NCI-H2196 (cell line): ENCODE measurements at regions not wholly inside any gene's neighbourhood (a gene's known extent, or its start where the extent isn't known, plus 50 kb on each side); places are given as distances from the start of the nearest gene placed in this dataset.

Experiments used
- DNase-seq: peaks from one replicate; lab custom pipeline; 2025; ENCODE audit not compliant: unreplicated experiment; lab: John Stamatoyannopoulos, UW

GRCh38 chr6:22049002-22049401 lies 247.8 kb downstream of the PRL start:
- no peak for DNase-seq

DNA sequence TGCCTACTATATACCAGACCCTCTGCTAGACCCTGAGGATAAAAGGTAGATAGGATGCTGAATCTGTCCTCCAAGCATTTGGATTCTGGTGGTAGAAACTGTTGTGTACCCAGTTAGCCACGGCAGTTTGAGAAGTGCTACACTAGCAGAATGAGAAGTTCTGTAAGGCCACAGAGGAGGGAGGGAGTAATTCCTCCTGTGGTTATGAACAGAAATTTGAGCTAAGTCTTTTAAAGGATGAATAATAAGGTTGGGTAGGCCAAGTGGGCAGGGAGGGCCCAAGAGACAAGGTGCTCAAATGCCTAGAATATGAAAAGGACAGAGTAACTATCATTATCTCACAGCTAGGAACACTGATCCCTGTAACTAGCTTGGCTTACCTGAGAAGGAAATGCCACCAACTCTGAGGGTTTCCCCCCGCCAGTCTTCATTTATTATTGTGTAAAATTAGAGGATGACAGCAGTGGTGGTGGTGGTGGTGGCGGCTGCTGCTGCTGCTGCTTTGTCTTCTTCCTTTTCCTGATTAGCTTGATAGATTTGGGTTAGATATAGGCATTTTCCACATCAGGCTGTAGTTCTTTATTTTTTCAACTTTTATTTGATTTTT lies 243.3 kb downstream of the PRL start:
- DNase-seq, result no peak

GRCh38 chr6:22056398-22056797 lies 240.4 kb downstream of the PRL start:
- no peak for DNase-seq

DNA sequence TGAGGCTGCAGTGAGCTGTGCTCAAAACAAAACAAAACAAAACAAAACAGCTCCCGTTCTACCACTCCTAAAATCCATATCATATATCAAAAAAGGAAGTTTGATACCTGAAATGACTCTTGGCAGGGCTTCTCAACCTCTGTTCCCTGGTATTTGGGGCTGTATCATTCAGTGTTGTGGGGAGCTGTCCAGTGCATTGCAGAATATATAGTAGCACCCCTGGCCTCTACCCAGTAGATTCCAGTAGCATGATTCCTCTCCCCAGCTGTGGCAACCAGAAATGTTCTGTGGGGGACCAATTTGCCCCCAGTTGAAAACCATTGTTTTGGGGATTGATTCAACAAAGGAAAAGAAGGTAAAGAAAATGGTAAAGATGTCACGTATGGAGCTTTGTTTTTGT lies 238.9 kb downstream of the PRL start:
- DNase-seq, result no peak

GRCh38 chr6:22059126-22059525 lies 237.7 kb downstream of the PRL start:
- no peak for DNase-seq

GRCh38 chr6:22059946-22060345 lies 236.9 kb downstream of the PRL start:
- DNase-seq, result no peak

DNA sequence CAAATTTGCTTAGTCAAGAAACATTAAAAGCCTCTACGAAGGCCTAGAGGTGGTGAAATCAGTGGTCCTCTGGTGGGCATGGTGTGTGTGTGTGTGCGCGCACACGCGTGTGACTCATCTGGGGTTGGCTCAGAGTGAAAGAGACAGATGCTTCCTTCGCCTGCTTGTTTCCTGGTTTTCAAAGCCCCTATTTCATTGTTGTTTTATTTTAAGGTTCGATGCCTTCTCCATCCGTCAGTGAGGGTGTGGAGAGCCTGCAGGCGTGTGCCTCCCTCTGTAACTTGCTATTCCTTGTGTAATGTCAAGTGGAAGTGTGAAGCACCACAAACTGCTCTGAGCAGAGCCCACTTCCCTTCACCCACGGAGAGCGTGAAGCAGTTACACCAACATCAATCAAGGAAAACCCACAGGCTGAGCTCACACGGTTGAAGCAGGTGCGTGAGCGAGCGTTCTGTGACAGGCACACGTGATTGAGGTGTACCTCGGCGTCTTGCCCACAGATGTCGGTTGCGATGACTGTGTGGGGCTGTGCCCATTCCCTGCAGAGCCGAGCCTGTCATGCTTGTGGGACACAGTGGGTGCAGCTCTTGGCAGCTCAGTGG lies 233.9 kb downstream of the PRL start:
- DNase-seq, result no peak

GRCh38 chr6:22064558-22064957 lies 232.3 kb downstream of the PRL start:
- no peak for DNase-seq

DNA sequence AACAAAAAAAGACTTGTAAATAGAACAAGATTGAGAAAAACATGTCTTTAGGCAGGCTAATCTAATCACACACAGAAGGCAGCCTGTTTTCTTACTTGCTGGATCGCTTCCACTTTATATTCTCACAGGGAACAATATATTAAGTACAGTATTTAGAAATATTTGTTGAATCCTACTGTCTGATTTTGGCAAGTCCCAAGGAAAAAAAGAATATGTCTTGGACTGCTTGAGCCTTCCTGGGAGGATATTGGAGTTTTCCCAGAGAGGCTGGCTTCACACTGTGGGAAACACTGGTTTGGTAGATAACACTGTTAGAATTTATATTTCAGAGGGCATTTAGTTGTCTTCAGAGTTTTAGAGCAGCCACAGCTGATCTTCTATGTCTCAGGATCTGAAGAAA lies 229.7 kb downstream of the PRL start:
- no peak for DNase-seq

- no peak for DNase-seq
These were observed 229.2 kb downstream of the PRL start for GRCh38 chr6:22067671-22068070.

GRCh38 chr6:22068561-22069305 lies 228.1 kb downstream of the PRL start:
- DNase-seq, result no peak

- DNase-seq, result no peak
These were observed 227.5 kb downstream of the PRL start for GRCh38 chr6:22069306-22069800.

- no peak for DNase-seq
These were observed 225.4 kb downstream of the PRL start for GRCh38 chr6:22071270-22072041.

GRCh38 chr6:22072949-22073348 lies 223.9 kb downstream of the PRL start:
- DNase-seq, result no peak

DNA sequence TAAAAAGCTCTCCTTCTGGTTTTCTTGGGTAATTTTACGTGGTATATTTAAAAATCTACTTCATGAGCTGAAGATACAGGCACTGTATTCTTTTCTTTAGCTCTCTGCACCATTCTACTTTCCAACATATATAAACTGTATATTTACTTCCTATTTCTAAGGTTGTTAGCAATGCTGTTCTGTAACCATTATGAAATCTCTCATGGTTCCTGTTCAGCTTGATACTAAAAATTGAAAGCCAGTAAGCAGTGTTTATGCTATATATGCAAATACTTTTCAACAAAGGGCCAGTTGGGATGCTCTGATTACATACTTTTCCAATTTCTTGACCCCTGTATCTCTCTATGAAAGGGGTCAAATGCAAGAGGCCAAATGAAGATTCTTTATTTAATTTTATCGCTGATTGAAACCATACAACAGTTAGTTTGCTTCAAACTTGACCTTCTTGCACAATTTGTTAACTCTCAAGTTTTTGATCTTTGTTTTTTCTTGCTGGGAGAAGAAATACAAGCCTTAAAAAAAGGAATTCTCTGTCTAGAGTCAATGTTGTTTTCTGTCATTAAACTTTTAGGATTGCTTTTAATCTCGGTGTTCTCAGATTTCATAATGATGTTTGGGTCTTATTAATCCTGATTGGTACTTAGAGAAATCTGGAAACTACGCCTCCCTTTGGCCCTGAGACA lies 223.2 kb downstream of the PRL start:
- DNase-seq, result no peak

DNA sequence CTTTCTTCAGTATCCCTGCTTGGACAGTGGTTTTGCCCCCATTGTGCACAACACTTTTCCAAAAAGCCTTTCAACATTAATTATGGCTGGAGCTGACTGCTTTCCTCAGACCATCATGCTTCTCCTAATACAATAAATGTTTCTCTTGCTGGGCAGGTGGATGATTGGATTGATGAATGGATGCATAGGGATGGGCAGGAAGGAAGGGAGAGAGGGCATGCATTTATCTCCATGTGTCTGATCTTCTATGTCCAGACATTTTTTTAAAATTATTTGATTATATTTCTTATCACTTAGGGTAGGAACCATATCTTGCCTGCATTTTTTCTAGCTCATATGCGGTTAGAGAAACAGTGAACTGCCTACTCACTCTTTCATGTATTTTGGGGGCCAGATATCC lies 218.5 kb downstream of the PRL start:
- DNase-seq, result no peak

DNA sequence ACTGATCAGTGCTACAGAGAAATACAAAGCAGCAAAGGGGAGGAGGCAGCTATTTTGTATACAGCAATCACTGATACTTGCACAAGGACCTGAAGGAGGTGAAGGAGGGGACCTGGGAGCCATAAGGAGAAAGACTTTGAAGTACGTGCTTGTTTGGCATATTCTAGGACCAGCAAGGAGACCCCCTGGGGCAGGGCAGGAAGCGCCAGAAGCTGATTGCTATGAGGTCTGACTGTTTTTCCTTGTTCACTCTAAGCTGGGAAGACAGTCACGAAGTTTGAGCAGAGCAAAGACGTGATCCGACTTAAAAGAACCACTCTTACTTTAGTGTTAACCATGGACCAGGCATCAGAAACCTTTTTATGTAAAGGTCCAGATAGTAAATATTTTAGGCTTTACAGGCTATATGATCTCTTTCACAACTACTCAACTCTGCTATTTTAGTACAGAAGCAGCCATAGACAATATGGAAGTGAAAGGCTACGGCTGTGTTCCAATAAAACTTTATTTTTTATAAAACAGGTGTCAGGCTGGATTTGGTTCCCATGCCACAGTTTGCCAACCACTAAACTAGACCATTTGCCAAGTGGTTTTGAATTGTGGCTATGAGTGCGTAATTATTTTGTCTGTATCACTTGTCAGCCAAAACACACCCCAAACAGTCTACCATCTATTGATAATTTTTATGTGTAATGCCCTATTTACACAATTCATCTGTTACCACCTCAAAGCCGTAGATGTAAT lies 217.9 kb downstream of the PRL start:
- no peak for DNase-seq

DNA sequence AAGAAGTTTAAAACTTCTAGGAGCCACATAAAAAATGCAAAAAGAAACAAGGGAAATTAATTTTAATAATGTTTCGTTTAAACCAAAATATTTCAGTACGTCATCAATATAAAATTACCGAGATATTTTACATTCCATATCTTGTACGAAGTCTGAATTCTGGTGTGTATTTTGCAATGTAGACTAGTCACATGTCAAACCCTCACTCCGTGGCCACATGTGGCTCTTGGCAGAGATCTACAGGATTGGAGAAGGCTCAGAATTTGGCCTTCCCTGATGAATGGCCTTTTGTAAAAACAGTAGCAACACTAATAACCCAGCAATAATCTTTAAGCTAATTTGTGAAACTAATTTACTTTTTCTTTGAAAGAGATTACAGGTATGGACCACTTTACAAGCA lies 217.1 kb downstream of the PRL start:
- DNase-seq, result no peak

GRCh38 chr6:22081709-22082108 lies 215.1 kb downstream of the PRL start:
- DNase-seq, result no peak

DNA sequence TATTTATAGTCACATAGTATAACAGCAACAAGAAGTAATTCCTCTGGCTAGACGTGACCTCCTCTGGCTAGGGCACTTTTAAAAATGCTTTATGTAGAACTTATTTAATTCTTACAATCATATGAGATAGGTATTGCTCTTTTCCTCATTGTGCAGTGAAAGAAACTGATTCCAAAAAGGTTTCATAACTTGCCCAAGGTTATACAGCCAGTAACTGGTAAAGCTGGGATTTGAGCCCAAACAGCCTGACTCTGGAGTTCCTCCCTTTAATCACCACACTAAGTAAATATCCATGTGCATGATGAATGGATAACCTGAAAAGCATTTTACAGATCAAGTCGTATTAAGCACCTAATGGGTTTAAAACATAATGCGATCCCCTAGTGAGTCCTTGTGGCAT lies 214.6 kb downstream of the PRL start:
- no peak for DNase-seq
